ENCODE measurements at regions not wholly inside any gene's neighbourhood (a gene's known extent, or its start where the extent isn't known, plus 50 kb on each side); places are given as distances from the start of the nearest gene placed in this dataset.
"Not testable (repeated sequence)": the region's sequence is repeated elsewhere in the genome, so short reads cannot be mapped to it uniquely, and the experiment has no call there.

DNA sequence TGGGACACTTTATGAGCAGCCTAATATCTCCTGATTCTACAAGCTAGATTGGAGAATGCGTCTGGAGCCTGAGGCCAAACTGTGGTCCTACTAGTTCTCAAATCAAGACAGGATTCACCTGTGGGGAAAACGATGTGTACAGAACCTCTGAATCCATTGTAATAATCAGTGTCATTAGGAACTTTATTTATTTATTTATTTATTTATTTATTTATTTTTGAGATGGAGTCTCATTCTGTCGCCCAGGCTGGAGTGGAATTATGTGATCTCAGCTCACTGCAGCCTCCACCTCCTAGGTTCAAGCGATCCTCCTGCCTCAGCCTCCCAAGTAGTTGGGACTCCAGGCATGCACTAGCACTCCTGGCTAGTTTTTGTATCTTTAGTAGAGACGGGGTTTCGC, 52.6 kb upstream of the KIF26B start:
- DNase-seq (ENCODE audit: low spot score in 2 of 2); H3K36me3 Mint-ChIP-seq; H3K9me3 Mint-ChIP-seq; H3K27ac Mint-ChIP-seq; ATAC-seq: not testable (repeated sequence)

DNA sequence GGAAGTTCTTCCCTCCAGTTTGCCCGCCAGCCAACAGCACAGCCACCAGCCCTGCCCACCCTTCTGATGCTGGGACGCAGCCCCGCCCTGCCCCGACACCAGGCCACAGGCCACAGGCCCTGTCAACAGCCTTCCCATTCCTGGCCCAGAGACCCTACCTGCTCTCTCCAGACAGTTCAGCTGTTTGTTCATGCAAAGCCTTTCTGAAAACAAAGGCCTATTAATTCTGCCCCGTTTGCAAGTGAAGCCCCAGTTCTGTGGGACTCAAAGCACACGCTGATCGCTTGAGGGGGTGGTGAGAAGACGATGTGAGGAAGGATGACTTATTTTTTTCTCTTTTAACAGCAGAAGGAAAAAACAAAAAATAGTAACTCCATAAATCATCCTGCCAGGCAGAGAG, 55.4 kb upstream of the KIF26B start:
- DNase-seq (ENCODE audit: low spot score in 2 of 2) (no peak), ATAC-seq (no peak)
- Mint-ChIP-seq H3K36me3 (no peaks in the 10 kb centered on the region), H3K27ac (no peak overlapping the region), H3K9me3 (no peaks in the 10 kb centered on the region)

DNA sequence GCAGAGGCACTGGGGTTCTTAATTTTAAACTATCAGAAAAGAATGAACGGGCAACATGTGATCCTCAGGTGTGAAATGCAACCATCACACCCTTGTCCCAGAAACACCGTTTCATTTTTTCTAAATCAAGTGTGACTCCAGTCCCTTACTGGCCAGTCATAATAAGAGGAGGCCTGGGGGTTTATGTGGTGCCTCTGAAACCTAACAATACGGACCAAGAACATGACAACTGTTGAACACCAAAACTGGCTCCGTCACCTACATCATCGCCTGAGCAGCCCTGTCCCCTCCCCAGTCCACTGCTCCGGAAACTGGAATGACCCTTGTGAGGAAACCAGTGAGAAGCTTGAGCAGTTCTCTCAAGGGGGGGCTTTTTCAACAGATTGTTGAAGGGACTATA, 55.9 kb upstream of the KIF26B start:
- DNase-seq (ENCODE audit: low spot score in 2 of 2) (no peak), ATAC-seq (no peak)
- H3K36me3 Mint-ChIP-seq: no peaks in the 10 kb centered on the region

GRCh38 chr1:245096311-245097066, 58.3 kb upstream of the KIF26B start:
- no peaks in the 10 kb centered on the region for H3K9me3 Mint-ChIP-seq
- ATAC-seq: no peak
- DNase-seq (ENCODE audit: low spot score in 2 of 2): no peak
- no peaks in the 10 kb centered on the region for H3K36me3 Mint-ChIP-seq
- H3K27ac Mint-ChIP-seq: no peak overlapping the region

More for the DNA sequence above, 55.9 kb upstream of the KIF26B start:
- Mint-ChIP-seq H3K27ac (no peak overlapping the region), H3K9me3 (no peaks in the 10 kb centered on the region)

- DNase-seq (ENCODE audit: low spot score in 2 of 2): no peak
- Mint-ChIP-seq H3K9me3 (no peaks in the 10 kb centered on the region), H3K36me3 (no peaks in the 10 kb centered on the region), H3K27ac (no peak overlapping the region)
- ATAC-seq: no peak
These were observed 58.9 kb upstream of the KIF26B start for GRCh38 chr1:245095903-245096302.

DNA sequence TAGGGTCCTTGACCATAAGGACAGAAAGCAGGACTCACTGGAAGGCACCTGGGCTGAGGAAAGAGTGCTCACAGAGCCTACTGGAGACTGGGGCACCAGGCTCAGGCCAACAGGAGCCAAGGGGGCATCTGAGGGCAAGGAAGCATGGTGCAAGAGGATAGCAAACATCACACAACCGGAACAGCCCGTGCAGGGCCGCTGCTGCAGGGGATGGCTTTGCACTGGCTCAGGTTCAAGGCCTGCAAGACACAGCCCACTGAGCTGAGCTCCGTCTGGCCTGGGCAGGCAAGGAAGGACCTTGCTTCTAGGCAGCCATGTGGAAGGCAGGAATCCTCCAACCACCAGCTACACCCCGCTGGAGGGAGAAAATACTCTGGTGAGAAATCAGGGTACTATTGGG, 59.8 kb upstream of the KIF26B start:
- no peak for ATAC-seq
- Mint-ChIP-seq H3K27ac (no peak overlapping the region), H3K36me3 (no peaks in the 10 kb centered on the region), H3K9me3 (no peaks in the 10 kb centered on the region)
- no peak for DNase-seq (ENCODE audit: low spot score in 2 of 2)

DNA sequence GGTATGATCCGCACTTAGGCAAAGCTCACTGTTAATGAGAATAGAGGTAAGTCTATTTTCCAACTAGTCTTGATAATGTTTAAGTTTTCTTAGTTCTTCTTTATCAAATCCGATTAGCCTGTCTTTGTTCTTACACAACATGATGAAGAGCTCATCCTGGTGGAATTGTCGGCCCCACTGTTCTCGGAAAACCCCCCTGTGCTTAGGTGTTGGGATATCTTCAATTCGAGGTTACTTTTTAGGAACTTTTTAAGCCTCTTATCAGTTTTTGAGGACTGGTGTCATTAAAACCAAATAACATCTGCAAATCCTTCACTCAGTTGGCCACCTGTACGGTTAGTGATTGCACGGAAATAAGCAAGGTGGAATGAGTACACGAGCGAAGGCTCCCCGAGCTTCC, 60.7 kb upstream of the KIF26B start:
- no peak for DNase-seq (ENCODE audit: low spot score in 2 of 2)
- no peak overlapping the region for H3K27ac Mint-ChIP-seq
- no peak for ATAC-seq
- no peaks in the 10 kb centered on the region for H3K36me3 Mint-ChIP-seq
- no peaks in the 10 kb centered on the region for H3K9me3 Mint-ChIP-seq

GRCh38 chr1:245092638-245092976, 62.2 kb upstream of the KIF26B start:
- Mint-ChIP-seq H3K9me3 (no peaks in the 10 kb centered on the region), H3K27ac (no peak overlapping the region), H3K36me3 (no peaks in the 10 kb centered on the region)
- no peak for ATAC-seq
- no peak for DNase-seq (ENCODE audit: low spot score in 2 of 2)

- H3K27ac Mint-ChIP-seq: no peak overlapping the region
These were observed 62.8 kb upstream of the KIF26B start for GRCh38 chr1:245091818-245092637.

DNA sequence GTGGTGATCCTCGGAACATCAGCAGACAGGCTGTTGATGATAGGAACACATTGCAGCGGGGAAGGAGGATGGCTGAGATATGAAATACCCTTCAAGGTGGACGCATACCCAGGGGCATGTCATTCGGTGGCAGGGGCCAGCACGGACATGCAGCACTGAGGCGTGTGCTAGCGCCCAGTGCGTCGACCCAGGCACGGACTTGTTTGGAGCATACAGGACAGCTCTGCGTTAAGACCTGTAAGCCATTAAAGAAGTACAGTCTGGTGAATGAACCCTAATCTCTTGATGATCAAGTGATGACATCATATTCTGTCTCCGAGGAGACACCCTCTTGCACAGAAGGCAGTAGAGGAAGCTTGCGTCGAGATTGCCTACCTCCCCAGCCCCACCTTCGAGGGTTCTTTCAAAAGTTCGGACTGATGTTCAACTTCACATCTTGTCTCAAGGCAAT, 63.6 kb upstream of the KIF26B start:
- ATAC-seq: no peak
- H3K36me3 Mint-ChIP-seq: no peaks in the 10 kb centered on the region
- H3K27ac Mint-ChIP-seq: no peak overlapping the region
- H3K9me3 Mint-ChIP-seq: no peaks in the 10 kb centered on the region
- DNase-seq (ENCODE audit: low spot score in 2 of 2): no peak

More at GRCh38 chr1:245091818-245092637, 62.8 kb upstream of the KIF26B start:
- DNase-seq (ENCODE audit: low spot score in 2 of 2): no peak
- no peaks in the 10 kb centered on the region for H3K36me3 Mint-ChIP-seq
- H3K9me3 Mint-ChIP-seq: no peaks in the 10 kb centered on the region
- ATAC-seq: peak; percentile 54 to 69

DNA sequence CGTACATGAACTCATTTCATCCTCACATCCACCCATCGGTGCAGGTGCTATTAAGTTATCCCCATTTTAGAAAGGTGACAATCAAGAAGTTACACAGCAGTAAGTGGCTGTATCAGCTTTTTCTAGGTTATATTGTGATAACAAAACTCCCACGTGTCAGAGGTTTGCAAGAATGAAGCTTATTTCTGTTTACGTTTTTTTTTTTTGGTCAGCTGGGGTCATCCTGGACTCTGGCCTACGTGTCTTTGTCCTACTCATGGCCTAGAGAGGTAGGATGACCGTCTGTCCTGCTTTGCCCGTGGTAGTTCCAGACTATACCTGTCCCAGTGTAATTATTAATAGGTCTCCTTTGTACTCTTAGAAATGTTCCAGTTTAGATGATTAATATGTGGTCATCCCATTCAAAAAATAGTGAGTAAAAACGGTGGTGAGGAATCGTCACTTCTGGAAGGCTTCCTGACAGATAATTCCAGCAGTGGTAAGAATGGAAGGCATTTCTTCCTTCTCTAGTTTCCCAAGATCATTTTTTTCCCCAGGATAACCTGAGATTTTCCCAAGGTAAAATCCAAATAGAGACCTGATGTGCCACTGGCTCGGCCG, 64.2 kb upstream of the KIF26B start:
- H3K27ac Mint-ChIP-seq: no peak overlapping the region
- H3K36me3 Mint-ChIP-seq: no peaks in the 10 kb centered on the region
- ATAC-seq: no peak
- no peak for DNase-seq (ENCODE audit: low spot score in 2 of 2)
- H3K9me3 Mint-ChIP-seq: no peaks in the 10 kb centered on the region

DNA sequence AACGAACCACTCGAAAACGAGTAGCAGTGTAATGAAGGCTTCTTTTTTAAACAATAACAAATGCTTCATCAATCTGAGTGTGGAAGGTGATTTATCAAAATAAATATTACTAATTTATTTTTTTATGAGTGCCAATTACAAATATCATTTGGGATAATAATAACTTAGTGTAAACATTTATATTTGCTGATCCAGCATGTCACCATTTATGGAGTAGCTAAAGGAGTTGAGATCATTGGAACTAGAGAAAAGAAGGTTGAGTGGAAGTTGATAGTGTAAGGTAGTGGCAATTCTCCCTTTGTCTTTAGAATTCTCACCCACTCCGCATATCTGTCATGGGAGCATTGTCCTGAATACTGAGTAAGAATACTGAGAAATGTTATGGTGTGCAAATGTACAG, 67.1 kb upstream of the KIF26B start:
- no peaks in the 10 kb centered on the region for H3K9me3 Mint-ChIP-seq
- ATAC-seq (no peak), DNase-seq (ENCODE audit: low spot score in 2 of 2) (no peak)
- no peak overlapping the region for H3K27ac Mint-ChIP-seq
- H3K36me3 Mint-ChIP-seq: no peaks in the 10 kb centered on the region

DNA sequence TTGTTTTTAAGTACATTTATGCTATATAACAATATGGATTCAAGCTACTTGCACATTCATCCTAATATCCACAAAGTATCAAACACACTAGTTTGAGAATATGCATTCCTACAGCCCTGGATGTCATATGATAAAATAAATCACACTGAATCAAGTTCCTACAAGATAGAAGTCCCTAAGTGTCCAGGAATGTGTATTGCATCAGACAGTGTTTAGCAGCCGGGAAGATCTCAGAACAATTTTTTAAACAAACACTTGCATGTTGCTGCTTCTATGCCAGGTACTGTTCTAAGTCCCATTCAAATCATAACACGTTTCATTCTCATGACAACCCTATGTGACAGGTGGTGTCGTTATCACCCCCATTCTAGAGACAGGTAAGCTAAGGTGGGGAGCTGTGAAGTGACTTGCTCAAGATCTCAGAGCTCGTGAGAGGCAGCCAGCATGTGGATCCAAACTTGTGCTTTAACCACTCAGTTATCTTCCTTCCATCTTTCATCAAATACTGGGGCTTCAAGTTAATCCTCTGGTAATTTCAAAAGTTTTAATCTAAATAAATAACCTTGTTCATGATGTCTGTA, 68.3 kb upstream of the KIF26B start:
- Mint-ChIP-seq H3K27ac (no peak overlapping the region), H3K9me3 (no peaks in the 10 kb centered on the region), H3K36me3 (no peaks in the 10 kb centered on the region)
- DNase-seq (ENCODE audit: low spot score in 2 of 2) (no peak), ATAC-seq (no peak)

- ATAC-seq: peak; percentile 49 to 56
- H3K36me3 Mint-ChIP-seq: no peaks in the 10 kb centered on the region
- no peak overlapping the region for H3K27ac Mint-ChIP-seq
- DNase-seq (ENCODE audit: low spot score in 2 of 2): no peak
- H3K9me3 Mint-ChIP-seq: no peaks in the 10 kb centered on the region
These were observed 69.2 kb upstream of the KIF26B start for GRCh38 chr1:245085508-245086095.

GRCh38 chr1:245084551-245084950, 70.2 kb upstream of the KIF26B start:
- ATAC-seq (no peak), DNase-seq (ENCODE audit: low spot score in 2 of 2) (no peak)
- Mint-ChIP-seq H3K27ac (no peak overlapping the region), H3K36me3 (no peaks in the 10 kb centered on the region), H3K9me3 (no peaks in the 10 kb centered on the region)

DNA sequence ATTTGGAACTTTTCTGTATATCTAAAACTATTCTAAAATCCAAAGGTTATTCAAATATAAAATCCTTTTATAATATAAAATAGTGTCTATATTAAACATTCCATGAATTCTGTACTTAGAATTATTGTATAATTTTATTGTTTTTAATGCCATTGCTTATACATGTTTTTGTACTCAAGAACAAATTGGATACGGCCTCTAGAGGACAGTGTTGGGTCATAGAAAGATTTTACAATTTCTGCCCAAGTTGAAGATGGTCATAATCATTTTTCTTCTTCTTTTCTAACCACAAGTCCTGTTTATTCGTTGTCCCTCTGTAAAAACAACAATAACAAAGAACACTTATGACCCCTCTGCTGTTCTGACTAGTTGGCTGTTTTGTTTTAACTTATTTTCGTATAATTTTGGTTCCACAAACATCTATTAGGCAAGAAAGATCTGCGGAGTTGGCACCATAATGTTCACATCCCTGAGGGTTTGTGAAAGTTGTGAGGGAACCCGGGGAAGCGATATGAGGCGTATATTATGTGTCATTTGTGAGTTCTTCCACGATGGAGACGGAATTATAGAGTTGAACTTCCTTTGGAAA, 75.7 kb upstream of the KIF26B start:
- Mint-ChIP-seq H3K9me3 (no peaks in the 10 kb centered on the region), H3K36me3 (no peaks in the 10 kb centered on the region), H3K27ac (no peak overlapping the region)
- DNase-seq (ENCODE audit: low spot score in 2 of 2): no peak
- ATAC-seq: no peak
